Left lung (tissue), 4 donors: ENCODE measurements at regions not wholly inside any gene's neighbourhood (a gene's known extent, or its start where the extent isn't known, plus 50 kb on each side); places are given as distances from the start of the nearest gene placed in this dataset.

Experiments used
- ATAC-seq: fragments of 200-7000 bp; cut with Tn5 transposase; one replicate; pipeline ENCODE4 v1.9.1; 2020; ENCODE audit warnings: moderate library complexity
- DNase-seq, 4 donors: peaks; one replicate each; pipeline ENCODE4 v3.0.0-alpha.2; 2013 to 2020
- H3K27ac ChIP-seq, 2 donors: fragments of 200-600 bp; sonication (generic) in 1 of 2; one replicate each; pipeline versions ENCODE4 v1.5.0 to v1.8.0; 2020 to 2021
- H3K27me3 ChIP-seq, 2 donors: fragments of 200-600 bp; sonication (generic) in 1 of 2; one replicate each; pipeline versions ENCODE4 v1.5.0 to v1.8.0; 2020 to 2021
- H3K36me3 ChIP-seq, 2 donors: fragments of 200-600 bp; sonication (generic) in 1 of 2; one replicate each; pipeline versions ENCODE4 v1.5.0 to v1.8.0; 2020 to 2021
- H3K4me1 ChIP-seq, 2 donors: fragments of 200-600 bp; one replicate each; pipeline ENCODE4 v1.8.0; 2021
- H3K4me3 ChIP-seq, 2 donors: fragments of 200-600 bp; sonication (generic) in 1 of 2; one replicate each; pipeline versions ENCODE4 v1.5.0 to v1.8.0; 2020 to 2021; ENCODE audit warnings: mild to moderate bottlenecking in 1 of 2
- H3K9me3 ChIP-seq, 2 donors: fragments of 200-600 bp; sonication (generic) in 1 of 2; one replicate each; pipeline versions ENCODE4 v1.5.0 to v1.8.0; 2020 to 2021
- CTCF ChIP-seq, 2 donors: fragments of 200-600 bp; sonication (generic) in 1 of 2; IDR thresholded peaks; one replicate each; pipeline versions ENCODE4 v1.5.0 to v1.8.0; 2021; ENCODE audit warnings: antibody characterized with exemption in 2 of 2
- intact Hi-C, 2 donors: fragments of 100-400 bp; cut with DNase I; formaldehyde crosslinking; loops; one replicate each; pipeline versions ENCODE4 v1.11.2 to v1.14.2; 2022
- donor health status: DM: no; HTN: yes; CAD: no.
- donor health status: DM: no; HTN: no; CAD: no.

GRCh38 chr2:55116966-55117365 is 66.7 kb upstream of the RTN4 start:
- peaks cover 16 to 49% of the 10 kb centered on the region in 2 donors for H3K4me1 ChIP-seq

GRCh38 chr2:55116598-55116964 is 66.3 kb upstream of the RTN4 start:
- intact Hi-C loops, result no loop called here
- Histone ChIP-seq H3K4me1 (peaks cover 18 to 49% of the 10 kb centered on the region in 2 donors), H3K4me3 (no peak overlapping the region), H3K27me3 (no peaks in the 10 kb centered on the region), H3K36me3 (no peaks in the 10 kb centered on the region), H3K9me3 (no peaks in the 10 kb centered on the region), H3K27ac (no peak overlapping the region)
- ATAC-seq (no peak), DNase-seq (no peak)
- TF ChIP-seq CTCF (IDR thresholded peaks at IDR 0.05), result no peak

More at GRCh38 chr2:55116966-55117365, 66.7 kb upstream of the RTN4 start:
- ATAC-seq (no peak), DNase-seq (no peak)
- H3K4me3 ChIP-seq, result no peak overlapping the region
- no peaks in the 10 kb centered on the region for H3K9me3 ChIP-seq
- H3K27me3 ChIP-seq, result no peaks in the 10 kb centered on the region
- no peaks in the 10 kb centered on the region for H3K36me3 ChIP-seq
- H3K27ac ChIP-seq, result no peak overlapping the region
- intact Hi-C loops, result no loop called here
- TF ChIP-seq CTCF (IDR thresholded peaks at IDR 0.05), result no peak

GRCh38 chr2:55115761-55116597 is 65.7 kb upstream of the RTN4 start:
- H3K27me3 ChIP-seq, result no peaks in the 10 kb centered on the region
- H3K4me3 ChIP-seq, result no peak overlapping the region
- no peaks in the 10 kb centered on the region for H3K9me3 ChIP-seq
- ATAC-seq, result no peak
- H3K4me1 ChIP-seq, result peaks cover 18 to 50% of the 10 kb centered on the region in 2 donors
- no peak for TF ChIP-seq CTCF (IDR thresholded peaks at IDR 0.05)
- H3K36me3 ChIP-seq, result no peaks in the 10 kb centered on the region
- intact Hi-C loops, result no loop called here
- no peak overlapping the region for H3K27ac ChIP-seq
- no peak for DNase-seq

- ATAC-seq (no peak), DNase-seq (no peak)
- H3K4me1 ChIP-seq, result peaks cover 15 to 44% of the 10 kb centered on the region in 2 donors
- no peak overlapping the region for H3K4me3 ChIP-seq
- no peak for TF ChIP-seq CTCF (IDR thresholded peaks at IDR 0.05)
- no peaks in the 10 kb centered on the region for H3K27me3 ChIP-seq
- H3K27ac ChIP-seq, result no peak overlapping the region
- intact Hi-C loops, result no loop called here
- H3K9me3 ChIP-seq, result no peaks in the 10 kb centered on the region
- H3K36me3 ChIP-seq, result no peaks in the 10 kb centered on the region
Measured at GRCh38 chr2:55114597-55114996, 64.3 kb upstream of the RTN4 start.

- intact Hi-C loops, result no loop called here
- Histone ChIP-seq H3K4me1 (peaks cover 15 to 46% of the 10 kb centered on the region in 2 donors), H3K4me3 (no peak overlapping the region), H3K27me3 (no peaks in the 10 kb centered on the region), H3K27ac (no peak overlapping the region), H3K9me3 (no peaks in the 10 kb centered on the region), H3K36me3 (no peaks in the 10 kb centered on the region)
- DNase-seq (no peak), ATAC-seq (no peak)
- TF ChIP-seq CTCF (IDR thresholded peaks at IDR 0.05), result no peak
Measured at GRCh38 chr2:55114082-55114481, 63.8 kb upstream of the RTN4 start.
